GM12878 (cell line): ENCODE measurements at regions not wholly inside any gene's neighbourhood (a gene's known extent, or its start where the extent isn't known, plus 50 kb on each side); places are given as distances from the start of the nearest gene placed in this dataset.

Experiments used
- ATAC-seq: fragments of 200-7000 bp; cut with Tn5 transposase; 3 replicates; pipeline ENCODE4 v1.9.1; 2020; ENCODE audit warnings: mild to moderate bottlenecking, moderate library complexity
- BruUV-seq: library from RNA; stranded (reverse); fragments of 400-500 nt; replicated peaks from 2 replicates; lab custom pipeline; 2021; lab: Mats Ljungman, UMichigan
- CTCF ChIA-PET: fragments of 300-600 bp; sonication (Branson Sonifier 250); formaldehyde crosslinking; extraction: SDS; loops from one replicate; lab custom pipeline; 2021; ENCODE audit warnings: inconsistent platforms; lab: Yijun Ruan, JAX
- POLR2A ChIA-PET: fragments of 350-600 bp; formaldehyde crosslinking; extraction: SDS; loops from one replicate; lab custom pipeline; 2021; ENCODE audit warnings: inconsistent platforms; lab: Charles Lee
- RAD21 ChIA-PET: fragments of 300-600 bp; sonication (Branson Sonifier 250); formaldehyde crosslinking; loops from one replicate; lab custom pipeline; 2023; ENCODE audit warnings: antibody characterized with exemption; ENCODE audit not compliant: unreplicated experiment; lab: Charles Lee
- SMC1A ChIA-PET: fragments of 300-600 bp; sonication (Branson Sonifier 250); formaldehyde crosslinking; loops from one replicate; lab custom pipeline; 2023; ENCODE audit not compliant: unreplicated experiment, uncharacterized antibody; lab: Charles Lee
- DNase-seq: peaks from one replicate; pipeline ENCODE4 v3.0.0-alpha.2; 2011; ENCODE audit warnings: low read depth, low spot score
- FAIRE-seq: peaks from 3 replicates; lab custom pipeline; 2011; peaks lifted over from hg19 to GRCh38; lab: Jason Lieb, UNC
- H2AFZ ChIP-seq: 2 replicates; pipeline ENCODE4 v1.6.0; 2011; ENCODE audit warnings: low read depth, low read length, control low read depth; ENCODE audit not compliant: control insufficient read depth
- H3K27ac ChIP-seq: 2 replicates; pipeline ENCODE4 v1.5.1; 2011; ENCODE audit warnings: control low read depth; ENCODE audit not compliant: control insufficient read depth, insufficient read depth
- H3K27me3 ChIP-seq, 2 experiments: replicated peaks in 1 of 2; 2 replicates each; pipeline versions ENCODE4 v1.6.0 to v1.6.1; 2011; ENCODE audit warnings: low read length in 1 of 2; ENCODE audit not compliant: control insufficient read depth in 2 of 2, insufficient read depth in 2 of 2
- H3K36me3 ChIP-seq, 2 experiments: 2 replicates each; pipeline ENCODE4 v1.5.1; 2011; ENCODE audit warnings: low read length in 1 of 2; ENCODE audit not compliant: control insufficient read depth in 2 of 2, insufficient read depth in 2 of 2
- H3K4me1 ChIP-seq: 2 replicates; pipeline ENCODE4 v1.6.1; 2011; ENCODE audit warnings: mild to moderate bottlenecking, low read length, moderate library complexity, mixed read lengths; ENCODE audit not compliant: control insufficient read depth, insufficient read depth
- H3K4me2 ChIP-seq: 2 replicates; pipeline ENCODE4 v1.6.0; 2011; ENCODE audit warnings: control low read depth; ENCODE audit not compliant: control insufficient read depth, insufficient read depth
- H3K4me3 ChIP-seq: fragments of 200-600 bp; sonication (generic); 2 replicates; pipeline ENCODE4 v1.5.1; 2016
- H3K79me2 ChIP-seq: 2 replicates; pipeline ENCODE4 v1.6.0; 2011; ENCODE audit warnings: low read length; ENCODE audit not compliant: control insufficient read depth, insufficient read depth
- H3K9ac ChIP-seq: 2 replicates; pipeline ENCODE4 v1.8.0; 2011; ENCODE audit warnings: low read length, control low read depth, mixed read lengths; ENCODE audit not compliant: control insufficient read depth, insufficient read depth
- H3K9me3 ChIP-seq: replicated peaks from 3 replicates; pipeline ENCODE4 v1.5.1; 2011; ENCODE audit warnings: mild to moderate bottlenecking, low read length; ENCODE audit not compliant: control insufficient read depth, insufficient read depth
- H4K20me1 ChIP-seq: 2 replicates; pipeline ENCODE4 v1.6.0; 2011; ENCODE audit not compliant: control insufficient read depth, insufficient read depth
- CBX3 ChIP-seq: fragments of 200-600 bp; sonication (generic); IDR thresholded peaks from 2 replicates; pipeline ENCODE4 v1.6.1; 2016; ENCODE audit warnings: low read depth, borderline replicate concordance
- DPF2 ChIP-seq: fragments of 450-650 bp; IDR thresholded peaks from 2 replicates; pipeline ENCODE4 v1.6.1; 2017; ENCODE audit warnings: mild to moderate bottlenecking
- JUNB ChIP-seq: IDR thresholded peaks from 2 replicates; pipeline ENCODE4 v1.6.1; 2016; ENCODE audit warnings: antibody characterized with exemption, mild to moderate bottlenecking
- MTA2 ChIP-seq: fragments of 450-650 bp; IDR thresholded peaks from 2 replicates; pipeline ENCODE4 v1.6.1; 2016; ENCODE audit warnings: low read depth, mild to moderate bottlenecking, moderate library complexity
- MTA3 ChIP-seq: IDR thresholded peaks from 2 replicates; pipeline ENCODE4 v1.6.1; 2012; ENCODE audit warnings: low read length, inconsistent platforms, borderline replicate concordance
- RAD21 ChIP-seq: IDR thresholded peaks from 2 replicates; pipeline ENCODE4 v1.6.1; 2011; ENCODE audit warnings: mild to moderate bottlenecking, low read depth, low read length, moderate library complexity; ENCODE audit not compliant: insufficient read depth
- RBBP5 ChIP-seq: fragments of 200-600 bp; sonication (generic); conservative IDR thresholded peaks from 2 replicates; pipeline ENCODE4 v1.6.1; 2016
- RCOR1 ChIP-seq: conservative IDR thresholded peaks from 2 replicates; pipeline ENCODE4 v1.6.1; 2012; ENCODE audit warnings: low read depth, low read length, improper control_type of control experiment
- SIN3A ChIP-seq: IDR thresholded peaks from 2 replicates; pipeline ENCODE4 v1.6.1; 2012; ENCODE audit warnings: low read depth, low read length, improper control_type of control experiment
- SRF ChIP-seq, 2 experiments: IDR thresholded peaks; 2 replicates each; pipeline ENCODE4 v1.6.1; 2011; ENCODE audit warnings: low read depth in 2 of 2, low read length in 2 of 2, mild to moderate bottlenecking in 1 of 2, moderate library complexity in 1 of 2
- TARDBP ChIP-seq: IDR thresholded peaks from 2 replicates; pipeline ENCODE4 v1.6.1; 2016; ENCODE audit warnings: borderline replicate concordance
- TCF3 ChIP-seq: IDR thresholded peaks from 2 replicates; pipeline ENCODE4 v1.6.1; 2012; ENCODE audit warnings: low read depth, mild to moderate bottlenecking, low read length, borderline replicate concordance; ENCODE audit not compliant: insufficient read depth
- TCF7 ChIP-seq: IDR thresholded peaks from 2 replicates; pipeline ENCODE4 v1.6.1; 2014; ENCODE audit warnings: antibody characterized with exemption, borderline replicate concordance
- YY1 ChIP-seq: IDR thresholded peaks from 2 replicates; pipeline ENCODE4 v1.6.1; 2011; ENCODE audit warnings: low read depth, mild to moderate bottlenecking, low read length
- ZNF384 ChIP-seq: IDR thresholded peaks from 2 replicates; pipeline ENCODE4 v1.6.1; 2012; ENCODE audit warnings: low read depth, mild to moderate bottlenecking, low read length, improper control_type of control experiment, borderline replicate concordance
- WGBS: methylation state at CpG from one replicate; pipeline ENCODE4 v1.1.6; 2016; ENCODE audit warnings: low lambda C conversion rate; ENCODE audit not compliant: insufficient replicate concordance, insufficient coverage; ENCODE audit errors: missing lambda C conversion rate; 5-methylcytosine and 5-hydroxymethylcytosine counted together
- in situ Hi-C: fragments of 300-500 bp; cut with MboI; formaldehyde crosslinking; loops from 9 replicates; pipeline ENCODE4 v1.14.3; 2018; ENCODE audit warnings: mixed read lengths
- intact Hi-C: fragments of 100-400 bp; cut with micrococcal nuclease; formaldehyde crosslinking; loops from one replicate; pipeline ENCODE4 v1.14.2; 2022; ENCODE audit not compliant: unreplicated experiment
- TF ChIP-seq, protein P1 (sequence below): fragments of 450-650 bp; formaldehyde crosslinking; IDR thresholded peaks from 2 replicates; pipeline ENCODE4 v1.4.0; 2022; ENCODE audit warnings: mild to moderate bottlenecking, moderate library complexity
- TF ChIP-seq, protein P2 (sequence below): fragments of 450-650 bp; IDR thresholded peaks from 2 replicates; pipeline ENCODE4 v1.6.1; 2018; ENCODE audit warnings: borderline replicate concordance, mild to moderate bottlenecking; ENCODE audit not compliant: partially characterized antibody
- TF ChIP-seq, protein P3 (sequence below): fragments of 450-650 bp; IDR thresholded peaks from 2 replicates; pipeline ENCODE4 v1.6.1; 2014; ENCODE audit warnings: mild to moderate bottlenecking
- TF ChIP-seq, protein P4 (sequence below): fragments of 450-650 bp; conservative IDR thresholded peaks from 2 replicates; pipeline ENCODE4 v1.6.1; 2017; ENCODE audit warnings: mild to moderate bottlenecking, moderate library complexity

DNA sequence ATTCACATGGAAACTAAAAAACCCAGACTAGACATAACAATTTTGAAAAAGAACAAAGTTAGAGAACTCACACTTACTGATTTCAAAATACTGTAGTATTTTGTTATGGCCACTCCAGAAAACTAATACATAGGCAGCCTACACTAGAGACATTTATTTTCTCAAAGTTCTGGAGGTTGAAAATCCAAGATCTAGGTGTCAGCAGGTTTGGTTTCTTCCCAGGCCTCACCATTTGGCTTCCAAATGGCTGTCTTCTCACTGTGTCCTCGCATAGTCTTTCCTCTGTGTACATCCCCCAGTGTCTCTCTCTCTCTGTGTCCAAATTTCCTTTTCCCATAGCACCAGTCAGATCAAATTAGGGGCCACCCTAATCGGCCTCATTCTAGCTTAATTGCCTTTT, 95.0 kb downstream of the NR4A2 start:
- ChIA-PET CTCF (no interaction called here), SMC1A (interaction anchor here (0.9 kb wide), 2 partner anchors 8 to 352 kb away, joined by 3 read pairs; no protein-coding TSS in a partner anchor)

More for the DNA sequence above, 95.0 kb downstream of the NR4A2 start:
- ATAC-seq (no peak), FAIRE-seq (no peak), DNase-seq (no peak)
- no peak for TF ChIP-seq MTA2
- TF ChIP-seq JUNB, result no peak
- TF ChIP-seq DPF2, result no peak
- no peak for TF ChIP-seq SIN3A
- TF ChIP-seq TCF7, result no peak
- TF ChIP-seq SRF (IDR thresholded peaks at IDR 0.05; ENCODE audit: low read depth in 2 of 2, low read length in 2 of 2), result no peak
- no peak for TF ChIP-seq YY1
- TF ChIP-seq TARDBP, result no peak
- TF ChIP-seq RCOR1, result no peak
- TF ChIP-seq MTA3, result no peak
- TF ChIP-seq, protein P1, sequence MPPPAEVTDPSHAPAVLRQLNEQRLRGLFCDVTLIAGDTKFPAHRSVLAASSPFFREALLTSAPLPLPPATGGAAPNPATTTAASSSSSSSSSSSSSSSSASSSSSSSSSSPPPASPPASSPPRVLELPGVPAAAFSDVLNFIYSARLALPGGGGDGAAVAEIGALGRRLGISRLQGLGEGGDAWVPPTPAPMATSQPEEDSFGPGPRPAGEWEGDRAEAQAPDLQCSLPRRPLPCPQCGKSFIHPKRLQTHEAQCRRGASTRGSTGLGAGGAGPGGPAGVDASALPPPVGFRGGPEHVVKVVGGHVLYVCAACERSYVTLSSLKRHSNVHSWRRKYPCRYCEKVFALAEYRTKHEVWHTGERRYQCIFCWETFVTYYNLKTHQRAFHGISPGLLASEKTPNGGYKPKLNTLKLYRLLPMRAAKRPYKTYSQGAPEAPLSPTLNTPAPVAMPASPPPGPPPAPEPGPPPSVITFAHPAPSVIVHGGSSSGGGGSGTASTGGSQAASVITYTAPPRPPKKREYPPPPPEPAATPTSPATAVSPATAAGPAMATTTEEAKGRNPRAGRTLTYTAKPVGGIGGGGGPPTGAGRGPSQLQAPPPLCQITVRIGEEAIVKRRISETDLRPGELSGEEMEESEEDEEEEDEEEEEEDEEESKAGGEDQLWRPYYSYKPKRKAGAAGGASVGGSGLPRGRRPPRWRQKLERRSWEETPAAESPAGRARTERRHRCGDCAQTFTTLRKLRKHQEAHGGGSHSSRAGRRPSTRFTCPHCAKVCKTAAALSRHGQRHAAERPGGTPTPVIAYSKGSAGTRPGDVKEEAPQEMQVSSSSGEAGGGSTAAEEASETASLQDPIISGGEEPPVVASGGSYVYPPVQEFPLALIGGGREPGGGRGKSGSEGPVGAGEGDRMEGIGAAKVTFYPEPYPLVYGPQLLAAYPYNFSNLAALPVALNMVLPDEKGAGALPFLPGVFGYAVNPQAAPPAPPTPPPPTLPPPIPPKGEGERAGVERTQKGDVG (CRISPR knock-in tag), result no peak
- TF ChIP-seq, protein P2, sequence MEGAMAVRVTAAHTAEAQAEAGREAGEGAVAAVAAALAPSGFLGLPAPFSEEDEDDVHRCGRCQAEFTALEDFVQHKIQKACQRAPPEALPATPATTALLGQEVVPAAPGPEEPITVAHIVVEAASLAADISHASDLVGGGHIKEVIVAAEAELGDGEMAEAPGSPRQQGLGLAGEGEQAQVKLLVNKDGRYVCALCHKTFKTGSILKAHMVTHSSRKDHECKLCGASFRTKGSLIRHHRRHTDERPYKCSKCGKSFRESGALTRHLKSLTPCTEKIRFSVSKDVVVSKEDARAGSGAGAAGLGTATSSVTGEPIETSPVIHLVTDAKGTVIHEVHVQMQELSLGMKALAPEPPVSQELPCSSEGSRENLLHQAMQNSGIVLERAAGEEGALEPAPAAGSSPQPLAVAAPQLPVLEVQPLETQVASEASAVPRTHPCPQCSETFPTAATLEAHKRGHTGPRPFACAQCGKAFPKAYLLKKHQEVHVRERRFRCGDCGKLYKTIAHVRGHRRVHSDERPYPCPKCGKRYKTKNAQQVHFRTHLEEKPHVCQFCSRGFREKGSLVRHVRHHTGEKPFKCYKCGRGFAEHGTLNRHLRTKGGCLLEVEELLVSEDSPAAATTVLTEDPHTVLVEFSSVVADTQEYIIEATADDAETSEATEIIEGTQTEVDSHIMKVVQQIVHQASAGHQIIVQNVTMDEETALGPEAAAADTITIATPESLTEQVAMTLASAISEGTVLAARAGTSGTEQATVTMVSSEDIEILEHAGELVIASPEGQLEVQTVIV, result no peak
- TF ChIP-seq ZNF384, result no peak
- TF ChIP-seq CBX3, result no peak
- TF ChIP-seq TCF3, result no peak
- TF ChIP-seq RBBP5, result no peak
- TF ChIP-seq, protein P3, sequence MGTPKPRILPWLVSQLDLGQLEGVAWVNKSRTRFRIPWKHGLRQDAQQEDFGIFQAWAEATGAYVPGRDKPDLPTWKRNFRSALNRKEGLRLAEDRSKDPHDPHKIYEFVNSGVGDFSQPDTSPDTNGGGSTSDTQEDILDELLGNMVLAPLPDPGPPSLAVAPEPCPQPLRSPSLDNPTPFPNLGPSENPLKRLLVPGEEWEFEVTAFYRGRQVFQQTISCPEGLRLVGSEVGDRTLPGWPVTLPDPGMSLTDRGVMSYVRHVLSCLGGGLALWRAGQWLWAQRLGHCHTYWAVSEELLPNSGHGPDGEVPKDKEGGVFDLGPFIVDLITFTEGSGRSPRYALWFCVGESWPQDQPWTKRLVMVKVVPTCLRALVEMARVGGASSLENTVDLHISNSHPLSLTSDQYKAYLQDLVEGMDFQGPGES, result no peak
- TF ChIP-seq, protein P4, sequence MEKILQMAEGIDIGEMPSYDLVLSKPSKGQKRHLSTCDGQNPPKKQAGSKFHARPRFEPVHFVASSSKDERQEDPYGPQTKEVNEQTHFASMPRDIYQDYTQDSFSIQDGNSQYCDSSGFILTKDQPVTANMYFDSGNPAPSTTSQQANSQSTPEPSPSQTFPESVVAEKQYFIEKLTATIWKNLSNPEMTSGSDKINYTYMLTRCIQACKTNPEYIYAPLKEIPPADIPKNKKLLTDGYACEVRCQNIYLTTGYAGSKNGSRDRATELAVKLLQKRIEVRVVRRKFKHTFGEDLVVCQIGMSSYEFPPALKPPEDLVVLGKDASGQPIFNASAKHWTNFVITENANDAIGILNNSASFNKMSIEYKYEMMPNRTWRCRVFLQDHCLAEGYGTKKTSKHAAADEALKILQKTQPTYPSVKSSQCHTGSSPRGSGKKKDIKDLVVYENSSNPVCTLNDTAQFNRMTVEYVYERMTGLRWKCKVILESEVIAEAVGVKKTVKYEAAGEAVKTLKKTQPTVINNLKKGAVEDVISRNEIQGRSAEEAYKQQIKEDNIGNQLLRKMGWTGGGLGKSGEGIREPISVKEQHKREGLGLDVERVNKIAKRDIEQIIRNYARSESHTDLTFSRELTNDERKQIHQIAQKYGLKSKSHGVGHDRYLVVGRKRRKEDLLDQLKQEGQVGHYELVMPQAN, result no peak
- no peak for TF ChIP-seq RAD21
- Histone ChIP-seq H3K36me3 (no peaks in the 10 kb centered on the region), H2AFZ (no peak overlapping the region), H3K27ac (no peak overlapping the region), H3K4me2 (no peak overlapping the region), H4K20me1 (no peaks in the 10 kb centered on the region), H3K9ac (no peak overlapping the region), H3K4me3 (no peak overlapping the region), H3K4me1 (no peaks in the 10 kb centered on the region), H3K9me3 (no peaks in the 10 kb centered on the region), H3K27me3 (no peaks in the 10 kb centered on the region), H3K79me2 (no peaks in the 10 kb centered on the region)
- WGBS, result 0% methylated on average over 2 of the region's 2 CpGs
- no TSS peak for BruUV-seq
- RAD21 ChIA-PET, result no interaction called here
- in situ Hi-C loops, result no loop called here
- intact Hi-C loops, result no loop called here
- POLR2A ChIA-PET, result no interaction called here
